WERI-Rb-1 (cell line): ENCODE measurements at regions not wholly inside any gene's neighbourhood (a gene's known extent, or its start where the extent isn't known, plus 50 kb on each side); places are given as distances from the start of the nearest gene placed in this dataset.
A peak's percentile ranks its signal among the peaks of the same experiment; 100 is the strongest.
"Not testable (repeated sequence)": the region's sequence is repeated elsewhere in the genome, so short reads cannot be mapped to it uniquely, and the experiment has no call there.

Experiments
- DNase-seq: peaks from one replicate; pipeline ENCODE4 v3.0.0-alpha.2; 2020
- H3K27ac ChIP-seq: fragments of 250-450 bp; sonication (Bioruptor Pico); 2 replicates; pipeline ENCODE4 v1.5.1; 2020; ENCODE audit warnings: mild to moderate bottlenecking, moderate library complexity
- H3K27me3 ChIP-seq: fragments of 250-450 bp; sonication (Bioruptor Pico); 2 replicates; pipeline ENCODE4 v1.5.1; 2021; ENCODE audit warnings: mild to moderate bottlenecking, low read depth, moderate library complexity; ENCODE audit not compliant: insufficient read depth, severe bottlenecking
- H3K36me3 ChIP-seq: fragments of 250-450 bp; sonication (Bioruptor Pico); 2 replicates; pipeline ENCODE4 v1.5.1; 2020; ENCODE audit warnings: mild to moderate bottlenecking, moderate library complexity
- H3K4me3 ChIP-seq: 2 replicates; pipeline ENCODE4 v1.5.1; 2011; ENCODE audit warnings: low read depth, mild to moderate bottlenecking, control low read depth, low read length
- H3K9me3 ChIP-seq: fragments of 250-450 bp; sonication (Bioruptor Pico); 2 replicates; pipeline ENCODE4 v1.5.1; 2021; ENCODE audit warnings: mild to moderate bottlenecking, moderate library complexity; ENCODE audit not compliant: severe bottlenecking
- TF ChIP-seq, protein P1 (sequence below): IDR thresholded peaks from 2 replicates; pipeline ENCODE4 v1.5.1; 2011; ENCODE audit warnings: low read depth, mild to moderate bottlenecking, control low read depth, inconsistent platforms, low read length

DNA sequence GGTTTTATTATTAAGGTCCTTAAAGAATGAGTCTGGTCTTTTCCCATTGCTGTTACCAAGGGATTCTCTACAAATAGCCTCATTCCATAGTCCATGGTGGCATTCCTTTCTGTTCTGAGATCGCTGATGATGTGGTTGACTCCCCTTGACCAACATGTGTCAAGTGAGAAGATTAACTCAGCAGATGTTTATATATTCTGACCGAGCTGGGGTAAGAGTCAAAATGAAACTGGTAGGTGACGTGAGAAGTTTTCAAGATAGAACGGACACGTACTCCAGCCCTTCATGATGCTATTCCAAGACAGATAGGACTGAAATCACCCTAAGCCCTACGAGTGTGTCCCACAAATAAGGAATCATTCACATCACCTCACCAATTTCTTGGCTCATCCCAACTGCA is 155.5 kb upstream of the WWC1 start:
- DNase-seq = no peak
- H3K27ac ChIP-seq = no peak overlapping the region

DNA sequence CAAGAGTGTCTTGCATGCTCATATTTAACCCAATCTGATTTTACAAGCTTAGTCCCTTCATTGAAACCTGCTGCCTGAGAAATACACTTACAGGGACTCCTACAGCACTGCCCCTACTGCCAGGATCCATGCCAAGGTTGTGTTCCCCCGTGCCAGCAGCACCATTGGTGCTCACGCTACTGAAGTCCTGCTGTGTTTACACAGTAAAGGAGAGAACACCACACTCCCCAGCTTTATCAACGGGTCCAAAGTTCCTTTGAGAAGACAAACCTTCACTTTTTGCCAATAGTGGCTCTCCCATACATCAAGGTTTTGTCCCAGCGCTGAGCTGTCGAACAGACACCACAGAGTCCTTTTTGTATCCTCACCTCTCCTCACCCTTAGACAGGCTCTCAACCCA is 155.1 kb upstream of the WWC1 start:
- no peak overlapping the region for H3K27ac ChIP-seq
- TF ChIP-seq, protein P1, sequence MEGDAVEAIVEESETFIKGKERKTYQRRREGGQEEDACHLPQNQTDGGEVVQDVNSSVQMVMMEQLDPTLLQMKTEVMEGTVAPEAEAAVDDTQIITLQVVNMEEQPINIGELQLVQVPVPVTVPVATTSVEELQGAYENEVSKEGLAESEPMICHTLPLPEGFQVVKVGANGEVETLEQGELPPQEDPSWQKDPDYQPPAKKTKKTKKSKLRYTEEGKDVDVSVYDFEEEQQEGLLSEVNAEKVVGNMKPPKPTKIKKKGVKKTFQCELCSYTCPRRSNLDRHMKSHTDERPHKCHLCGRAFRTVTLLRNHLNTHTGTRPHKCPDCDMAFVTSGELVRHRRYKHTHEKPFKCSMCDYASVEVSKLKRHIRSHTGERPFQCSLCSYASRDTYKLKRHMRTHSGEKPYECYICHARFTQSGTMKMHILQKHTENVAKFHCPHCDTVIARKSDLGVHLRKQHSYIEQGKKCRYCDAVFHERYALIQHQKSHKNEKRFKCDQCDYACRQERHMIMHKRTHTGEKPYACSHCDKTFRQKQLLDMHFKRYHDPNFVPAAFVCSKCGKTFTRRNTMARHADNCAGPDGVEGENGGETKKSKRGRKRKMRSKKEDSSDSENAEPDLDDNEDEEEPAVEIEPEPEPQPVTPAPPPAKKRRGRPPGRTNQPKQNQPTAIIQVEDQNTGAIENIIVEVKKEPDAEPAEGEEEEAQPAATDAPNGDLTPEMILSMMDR = no peak
- no peak for DNase-seq
- H3K4me3 ChIP-seq = no peak overlapping the region
- H3K36me3 ChIP-seq = no peaks in the 10 kb centered on the region
- no peaks in the 10 kb centered on the region for H3K9me3 ChIP-seq
- H3K27me3 ChIP-seq = no peaks in the 10 kb centered on the region

More for the DNA sequence above, 155.5 kb upstream of the WWC1 start:
- no peaks in the 10 kb centered on the region for H3K27me3 ChIP-seq
- TF ChIP-seq, protein P1 = no peak
- no peaks in the 10 kb centered on the region for H3K9me3 ChIP-seq
- H3K36me3 ChIP-seq = no peaks in the 10 kb centered on the region
- no peak overlapping the region for H3K4me3 ChIP-seq

DNA sequence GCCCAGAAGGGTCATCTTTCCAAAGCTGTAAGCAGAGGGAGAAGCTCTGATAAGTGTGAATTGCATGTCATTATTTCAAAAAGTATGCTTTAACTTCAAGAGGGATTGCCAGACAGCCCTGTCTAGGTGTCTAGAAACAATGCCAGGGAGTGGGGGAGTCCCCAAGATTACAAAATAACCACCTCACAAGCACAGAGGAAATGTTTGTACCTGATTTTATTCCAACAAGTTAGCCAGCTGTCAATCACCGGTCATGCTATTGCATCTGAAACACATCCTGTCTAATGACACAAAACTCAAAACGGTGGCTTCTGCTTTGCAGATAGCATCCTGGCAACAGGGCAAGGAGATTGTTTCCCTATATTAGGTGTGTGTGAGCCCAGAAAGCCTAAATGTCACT is 154.2 kb upstream of the WWC1 start:
- no peaks in the 10 kb centered on the region for H3K36me3 ChIP-seq
- no peaks in the 10 kb centered on the region for H3K27me3 ChIP-seq

GRCh38 chr5:168140241-168140640 is 151.2 kb upstream of the WWC1 start:
- H3K4me3 ChIP-seq = no peak overlapping the region
- H3K9me3 ChIP-seq = no peaks in the 10 kb centered on the region
- TF ChIP-seq, protein P1 = no peak
- H3K36me3 ChIP-seq = no peaks in the 10 kb centered on the region
- peak; percentile 50 for DNase-seq
- H3K27ac ChIP-seq = no peak overlapping the region
- H3K27me3 ChIP-seq = no peaks in the 10 kb centered on the region

More for the DNA sequence above, 154.2 kb upstream of the WWC1 start:
- no peak overlapping the region for H3K27ac ChIP-seq
- DNase-seq = no peak
- TF ChIP-seq, protein P1 = no peak
- H3K9me3 ChIP-seq = no peaks in the 10 kb centered on the region
- no peak overlapping the region for H3K4me3 ChIP-seq

DNA sequence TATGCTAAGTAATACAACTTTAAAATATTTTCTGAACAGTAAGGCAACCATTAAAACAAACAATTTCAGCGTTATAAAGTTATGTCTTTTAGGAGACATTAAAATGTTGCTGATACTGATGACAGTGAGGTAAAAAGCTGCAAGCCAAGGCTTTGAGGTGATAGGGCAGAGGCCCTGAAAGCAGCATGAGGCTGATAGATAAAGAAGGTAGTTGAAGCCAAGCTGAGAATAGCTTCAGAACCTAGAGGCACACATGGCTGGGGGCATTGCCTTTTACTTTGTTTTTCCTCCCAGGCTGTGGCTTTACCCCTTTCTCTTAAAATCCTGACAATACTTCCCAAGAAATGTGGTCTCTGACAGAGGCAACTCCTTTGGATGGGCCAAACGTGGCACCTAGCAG is 149.0 kb upstream of the WWC1 start:
- no peak overlapping the region for H3K27ac ChIP-seq
- H3K4me3 ChIP-seq = no peak overlapping the region
- H3K36me3 ChIP-seq = no peaks in the 10 kb centered on the region
- H3K9me3 ChIP-seq = no peaks in the 10 kb centered on the region
- TF ChIP-seq, protein P1 = no peak
- DNase-seq = no peak
- no peaks in the 10 kb centered on the region for H3K27me3 ChIP-seq

GRCh38 chr5:168143521-168143920 is 147.9 kb upstream of the WWC1 start:
- H3K4me3 ChIP-seq, DNase-seq, H3K27me3 ChIP-seq, H3K27ac ChIP-seq, H3K9me3 ChIP-seq, H3K36me3 ChIP-seq: not testable (repeated sequence)
